H1 (cell line): ENCODE measurements at regions not wholly inside any gene's neighbourhood (a gene's known extent, or its start where the extent isn't known, plus 50 kb on each side); places are given as distances from the start of the nearest gene placed in this dataset.

Experiments
- EP300 ChIP-seq, 2 experiments: IDR thresholded peaks; 1 replicate in 1 of 2; 2 replicates in 1 of 2; pipeline ENCODE4 v1.6.1; 2011 to 2012; ENCODE audit warnings: low read depth in 2 of 2, low read length in 2 of 2, mild to moderate bottlenecking in 2 of 2, borderline replicate concordance in 1 of 2, inconsistent platforms in 1 of 2, moderate library complexity in 1 of 2
- POLR2A ChIP-seq, 2 experiments: IDR thresholded peaks; 1 replicate in 1 of 2; 2 replicates in 1 of 2; pipeline ENCODE4 v1.6.1; 2011; ENCODE audit warnings: low read depth in 2 of 2, low read length in 2 of 2, mild to moderate bottlenecking in 2 of 2; ENCODE audit errors: control extremely low read depth in 1 of 2
- YY1 ChIP-seq: IDR thresholded peaks from 2 replicates; pipeline ENCODE4 v1.6.1; 2011; ENCODE audit warnings: low read depth, mild to moderate bottlenecking, low read length
- TF ChIP-seq, protein P1 (sequence below), 3 experiments: IDR thresholded peaks; 1 replicate in 2 of 3; 2 replicates in 1 of 3; pipeline versions ENCODE4 v1.5.1 to v1.6.1; 2011; ENCODE audit warnings: low read length in 3 of 3, mild to moderate bottlenecking in 3 of 3, inconsistent platforms in 2 of 3, low read depth in 1 of 3, moderate library complexity in 1 of 3; ENCODE audit not compliant: insufficient read depth in 1 of 3; ENCODE audit errors: control extremely low read depth in 1 of 3

- TF ChIP-seq EP300 (IDR thresholded peaks at IDR 0.05; ENCODE audit: borderline replicate concordance in 1 of 2, low read depth in 2 of 2, low read length in 2 of 2) = no peak
- TF ChIP-seq POLR2A (IDR thresholded peaks at IDR 0.05; ENCODE audit: control extremely low read depth in 1 of 2, low read depth in 2 of 2, low read length in 2 of 2) = no peak
- no peak for TF ChIP-seq YY1
- TF ChIP-seq, protein P1, sequence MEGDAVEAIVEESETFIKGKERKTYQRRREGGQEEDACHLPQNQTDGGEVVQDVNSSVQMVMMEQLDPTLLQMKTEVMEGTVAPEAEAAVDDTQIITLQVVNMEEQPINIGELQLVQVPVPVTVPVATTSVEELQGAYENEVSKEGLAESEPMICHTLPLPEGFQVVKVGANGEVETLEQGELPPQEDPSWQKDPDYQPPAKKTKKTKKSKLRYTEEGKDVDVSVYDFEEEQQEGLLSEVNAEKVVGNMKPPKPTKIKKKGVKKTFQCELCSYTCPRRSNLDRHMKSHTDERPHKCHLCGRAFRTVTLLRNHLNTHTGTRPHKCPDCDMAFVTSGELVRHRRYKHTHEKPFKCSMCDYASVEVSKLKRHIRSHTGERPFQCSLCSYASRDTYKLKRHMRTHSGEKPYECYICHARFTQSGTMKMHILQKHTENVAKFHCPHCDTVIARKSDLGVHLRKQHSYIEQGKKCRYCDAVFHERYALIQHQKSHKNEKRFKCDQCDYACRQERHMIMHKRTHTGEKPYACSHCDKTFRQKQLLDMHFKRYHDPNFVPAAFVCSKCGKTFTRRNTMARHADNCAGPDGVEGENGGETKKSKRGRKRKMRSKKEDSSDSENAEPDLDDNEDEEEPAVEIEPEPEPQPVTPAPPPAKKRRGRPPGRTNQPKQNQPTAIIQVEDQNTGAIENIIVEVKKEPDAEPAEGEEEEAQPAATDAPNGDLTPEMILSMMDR (IDR thresholded peaks at IDR 0.05; ENCODE audit: control extremely low read depth in 1 of 3, insufficient read depth in 1 of 3, low read depth in 1 of 3, low read length in 3 of 3) = peak; percentile 53 to 63 (median 57)
These were observed 78.3 kb upstream of the HSPA9 start for GRCh38 chr5:138653502-138653901.
